ENCODE measurements at regions not wholly inside any gene's neighbourhood (a gene's known extent, or its start where the extent isn't known, plus 50 kb on each side); places are given as distances from the start of the nearest gene placed in this dataset.

DNA sequence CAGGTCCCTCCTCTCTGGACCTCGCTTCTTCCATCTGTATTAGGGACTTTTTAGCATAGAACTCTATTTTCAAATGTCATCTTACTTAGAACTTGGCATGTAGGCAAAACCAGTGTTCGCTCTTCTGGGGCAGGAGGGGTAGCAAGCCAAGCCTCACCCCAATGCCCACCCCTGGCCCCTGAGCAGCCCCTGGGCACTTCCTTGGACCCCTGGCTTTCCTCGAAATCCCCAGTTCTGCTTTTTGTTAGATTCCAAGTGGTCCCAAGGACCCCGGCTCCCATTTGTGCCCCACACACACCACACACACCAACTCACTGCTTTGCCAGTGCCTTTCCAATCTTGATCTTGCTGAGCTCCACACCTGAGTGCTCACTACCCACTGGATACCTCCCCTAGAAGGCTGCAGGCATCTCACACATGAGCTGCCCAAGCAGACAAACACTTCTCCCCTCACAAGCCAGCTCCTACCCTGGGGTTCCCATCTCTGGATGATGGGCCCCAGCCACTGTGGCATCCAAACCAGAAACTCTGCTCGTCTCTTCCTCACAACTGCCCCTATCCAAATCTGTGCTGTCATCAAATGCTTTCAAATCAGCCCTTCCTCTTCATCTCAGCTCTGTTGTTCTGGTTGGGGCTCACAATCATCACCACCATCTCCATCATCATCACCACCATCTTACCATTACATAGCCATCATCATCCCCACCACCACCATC is 167.9 kb upstream of the ZMIZ1 start:
- intact Hi-C loops (cut with DNase I): no loop called here
- Histone ChIP-seq H3K36me3 (ENCODE audit: insufficient read depth in 1 of 2, low read depth in 1 of 2) (no peaks in the 10 kb centered on the region), H3K27ac (no peak overlapping the region), H3K4me1 (peaks cover 11% of the 10 kb centered on the region), H3K4me3 (no peak overlapping the region), H3K9me3 (no peaks in the 10 kb centered on the region), H3K27me3 (ENCODE audit: insufficient read depth in 3 of 3, low read length in 2 of 3) (no peaks in the 10 kb centered on the region)
- 88 to 96% (median 95%) methylated on average over 5 of the region's 5 CpGs for WGBS, 3 donors
- DNase-seq (no peak), ATAC-seq (no peak)
- no peak for TF ChIP-seq CTCF (IDR thresholded peaks at IDR 0.05)

- Histone ChIP-seq H3K9me3 (no peaks in the 10 kb centered on the region), H3K36me3 (ENCODE audit: insufficient read depth in 1 of 2, low read depth in 1 of 2) (no peaks in the 10 kb centered on the region), H3K4me3 (no peak overlapping the region), H3K27me3 (ENCODE audit: insufficient read depth in 3 of 3, low read length in 2 of 3) (no peaks in the 10 kb centered on the region), H3K4me1 (peaks cover 3% of the 10 kb centered on the region), H3K27ac (no peak overlapping the region)
- ATAC-seq: no peak
- DNase-seq: no peak
- WGBS, 3 donors: 95 to 97% (median 96%) methylated on average over 1 of the region's 1 CpG
- TF ChIP-seq CTCF (IDR thresholded peaks at IDR 0.05): no peak
- intact Hi-C loops (cut with DNase I): no loop called here
Measured at GRCh38 chr10:78901694-78902093, 167.1 kb upstream of the ZMIZ1 start.

GRCh38 chr10:78902815-78903214 is 166.0 kb upstream of the ZMIZ1 start:
- intact Hi-C loops (cut with DNase I): no loop called here
- H3K4me1 ChIP-seq: no peaks in the 10 kb centered on the region
- H3K27me3 ChIP-seq (ENCODE audit: insufficient read depth in 3 of 3, low read length in 2 of 3): no peaks in the 10 kb centered on the region
- H3K36me3 ChIP-seq (ENCODE audit: insufficient read depth in 1 of 2, low read depth in 1 of 2): no peaks in the 10 kb centered on the region
- H3K9me3 ChIP-seq: no peaks in the 10 kb centered on the region
- WGBS, 3 donors: 91 to 92% (median 92%) methylated on average over 3 of the region's 3 CpGs
- H3K27ac ChIP-seq: no peak overlapping the region
- H3K4me3 ChIP-seq: no peak overlapping the region
- no peak for ATAC-seq
- TF ChIP-seq CTCF (IDR thresholded peaks at IDR 0.05): no peak
- DNase-seq: no peak

- ATAC-seq (no peak), DNase-seq (no peak)
- no peak for TF ChIP-seq CTCF (IDR thresholded peaks at IDR 0.05)
Measured at GRCh38 chr10:78903341-78903940, 165.3 kb upstream of the ZMIZ1 start.

More at GRCh38 chr10:78903341-78903940, 165.3 kb upstream of the ZMIZ1 start:
- H3K9me3 ChIP-seq: no peaks in the 10 kb centered on the region
- no peaks in the 10 kb centered on the region for H3K4me1 ChIP-seq
- no peak overlapping the region for H3K4me3 ChIP-seq
- H3K36me3 ChIP-seq (ENCODE audit: insufficient read depth in 1 of 2, low read depth in 1 of 2): no peaks in the 10 kb centered on the region
- H3K27ac ChIP-seq: no peak overlapping the region
- H3K27me3 ChIP-seq (ENCODE audit: insufficient read depth in 3 of 3, low read length in 2 of 3): no peaks in the 10 kb centered on the region
- intact Hi-C loops (cut with DNase I): no loop called here
- 74 to 98% (median 89%) methylated on average over 4 of the region's 4 CpGs for WGBS, 3 donors
